RWPE1 (cell line): ENCODE measurements at regions not wholly inside any gene's neighbourhood (a gene's known extent, or its start where the extent isn't known, plus 50 kb on each side); places are given as distances from the start of the nearest gene placed in this dataset.

Experiments
- CTCF ChIA-PET: fragments of 350-600 bp; sonication (Branson Sonifier 250); formaldehyde crosslinking; extraction: SDS; loops from one replicate; lab custom pipeline; 2021; lab: Yijun Ruan, JAX
- POLR2A ChIA-PET: fragments of 400-600 bp; formaldehyde crosslinking; extraction: SDS; loops from one replicate; lab custom pipeline; 2020; ENCODE audit warnings: antibody characterized with exemption; ENCODE audit not compliant: low non-redundant PET; lab: Yijun Ruan, JAX
- DNase-seq: peaks from one replicate; pipeline ENCODE4 v3.0.0; 2012; ENCODE audit warnings: low spot score
- H3K27ac ChIP-seq: fragments of 450-650 bp; 2 replicates; pipeline ENCODE4 v1.5.1; 2017
- TF ChIP-seq, protein P1 (sequence below): fragments of 450-650 bp; conservative IDR thresholded peaks from 2 replicates; pipeline ENCODE4 v1.5.1; 2017; ENCODE audit warnings: low read depth, mild to moderate bottlenecking

DNA sequence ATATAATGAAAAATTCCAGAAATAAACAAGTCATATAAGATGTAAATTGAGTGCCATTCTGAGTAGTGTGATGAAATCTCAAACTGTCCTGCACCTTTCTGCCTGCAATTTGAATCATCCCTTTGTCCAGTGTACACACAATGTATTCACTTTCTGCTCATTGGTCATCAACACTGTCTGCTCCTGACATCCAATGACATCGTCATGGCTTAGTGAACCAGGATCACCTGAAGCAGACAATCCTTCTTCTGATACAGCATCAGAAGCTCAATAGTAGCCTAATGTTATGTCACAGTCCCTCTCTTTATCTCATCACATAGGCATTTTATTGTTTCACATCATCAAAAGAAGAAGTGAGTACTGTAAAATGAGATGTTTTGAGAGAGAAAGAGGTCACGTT, 366.3 kb downstream of the RFPL4B start:
- TF ChIP-seq, protein P1, sequence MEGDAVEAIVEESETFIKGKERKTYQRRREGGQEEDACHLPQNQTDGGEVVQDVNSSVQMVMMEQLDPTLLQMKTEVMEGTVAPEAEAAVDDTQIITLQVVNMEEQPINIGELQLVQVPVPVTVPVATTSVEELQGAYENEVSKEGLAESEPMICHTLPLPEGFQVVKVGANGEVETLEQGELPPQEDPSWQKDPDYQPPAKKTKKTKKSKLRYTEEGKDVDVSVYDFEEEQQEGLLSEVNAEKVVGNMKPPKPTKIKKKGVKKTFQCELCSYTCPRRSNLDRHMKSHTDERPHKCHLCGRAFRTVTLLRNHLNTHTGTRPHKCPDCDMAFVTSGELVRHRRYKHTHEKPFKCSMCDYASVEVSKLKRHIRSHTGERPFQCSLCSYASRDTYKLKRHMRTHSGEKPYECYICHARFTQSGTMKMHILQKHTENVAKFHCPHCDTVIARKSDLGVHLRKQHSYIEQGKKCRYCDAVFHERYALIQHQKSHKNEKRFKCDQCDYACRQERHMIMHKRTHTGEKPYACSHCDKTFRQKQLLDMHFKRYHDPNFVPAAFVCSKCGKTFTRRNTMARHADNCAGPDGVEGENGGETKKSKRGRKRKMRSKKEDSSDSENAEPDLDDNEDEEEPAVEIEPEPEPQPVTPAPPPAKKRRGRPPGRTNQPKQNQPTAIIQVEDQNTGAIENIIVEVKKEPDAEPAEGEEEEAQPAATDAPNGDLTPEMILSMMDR = no peak
- POLR2A ChIA-PET = no interaction called here
- CTCF ChIA-PET = no interaction called here
- DNase-seq = no peak
- no peak overlapping the region for H3K27ac ChIP-seq

DNA sequence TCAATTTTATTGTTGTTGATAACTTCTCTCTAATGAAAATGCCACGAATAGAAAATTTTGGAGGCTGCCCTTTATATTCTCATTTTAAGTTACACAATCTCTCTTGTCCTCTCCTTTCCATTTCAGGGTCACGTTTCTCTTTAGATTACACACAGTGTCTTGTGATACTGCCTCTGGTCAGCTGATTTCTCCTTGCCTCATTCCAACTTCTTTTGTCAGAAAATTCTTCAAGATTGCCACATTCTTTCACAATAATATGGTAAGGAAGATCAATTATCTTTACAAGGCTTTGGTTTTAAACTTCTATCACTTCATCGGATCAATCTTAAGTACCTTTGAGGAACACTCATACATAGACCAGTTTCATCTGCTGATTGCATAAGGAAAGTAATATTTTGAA, 370.3 kb downstream of the RFPL4B start:
- POLR2A ChIA-PET = no interaction called here
- H3K27ac ChIP-seq = no peak overlapping the region
- DNase-seq = no peak
- TF ChIP-seq, protein P1 = no peak
- CTCF ChIA-PET = interaction anchor here (0.7 kb wide), 1 partner anchor 144 kb away, joined by 3 read pairs; no protein-coding TSS in a partner anchor

DNA sequence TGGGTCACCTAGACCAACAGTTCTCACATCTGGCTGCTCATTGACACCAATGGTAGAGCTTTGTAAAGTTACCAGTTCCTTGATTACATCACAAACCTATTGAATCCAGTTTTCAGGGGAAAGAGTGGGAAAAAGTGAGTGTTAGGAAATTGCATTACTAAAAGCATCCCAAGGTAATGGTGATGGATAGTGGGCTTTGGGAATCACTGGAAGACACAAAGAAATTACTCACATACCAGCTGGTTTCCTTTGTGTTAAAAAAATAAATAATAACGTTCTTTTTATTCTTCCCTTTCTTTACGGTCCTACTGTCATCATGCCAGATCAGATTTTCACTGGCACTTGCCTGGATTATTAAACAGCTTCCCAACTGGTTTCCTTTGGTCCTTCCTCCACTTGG, 370.7 kb downstream of the RFPL4B start:
- H3K27ac ChIP-seq = no peak overlapping the region
- CTCF ChIA-PET = interaction anchor here (0.7 kb wide), 1 partner anchor 144 kb away, joined by 3 read pairs; no protein-coding TSS in a partner anchor
- DNase-seq = no peak
- POLR2A ChIA-PET = no interaction called here
- TF ChIP-seq, protein P1 = no peak

DNA sequence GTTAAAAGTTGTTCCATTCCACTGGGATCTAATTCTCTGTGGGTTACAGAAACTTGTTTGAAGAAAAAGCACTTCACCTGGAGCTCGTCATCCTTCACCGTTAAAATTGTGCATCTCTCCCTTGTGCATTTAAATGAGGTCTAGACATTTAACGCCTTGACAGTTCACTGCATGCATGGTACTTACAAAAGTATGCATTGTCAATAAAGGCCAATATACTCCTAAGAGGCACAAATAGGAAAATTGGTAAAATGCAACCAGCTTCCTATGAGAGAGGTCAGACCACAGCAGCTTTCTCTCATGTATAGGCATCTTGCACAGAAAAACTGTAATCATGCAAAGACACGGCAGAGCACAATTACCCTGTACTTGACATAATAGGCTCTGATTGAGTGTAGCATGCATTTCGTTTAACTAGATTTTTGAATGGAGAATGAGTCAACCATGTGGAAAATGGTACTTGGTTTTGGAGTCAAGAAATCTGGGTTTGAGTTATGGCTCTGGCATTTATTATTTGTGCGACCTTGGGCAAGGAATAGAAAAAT, 378.5 kb downstream of the RFPL4B start:
- H3K27ac ChIP-seq = no peak overlapping the region
- no peak for DNase-seq
- ChIA-PET POLR2A (no interaction called here), CTCF (no interaction called here)
- TF ChIP-seq, protein P1 = no peak

DNA sequence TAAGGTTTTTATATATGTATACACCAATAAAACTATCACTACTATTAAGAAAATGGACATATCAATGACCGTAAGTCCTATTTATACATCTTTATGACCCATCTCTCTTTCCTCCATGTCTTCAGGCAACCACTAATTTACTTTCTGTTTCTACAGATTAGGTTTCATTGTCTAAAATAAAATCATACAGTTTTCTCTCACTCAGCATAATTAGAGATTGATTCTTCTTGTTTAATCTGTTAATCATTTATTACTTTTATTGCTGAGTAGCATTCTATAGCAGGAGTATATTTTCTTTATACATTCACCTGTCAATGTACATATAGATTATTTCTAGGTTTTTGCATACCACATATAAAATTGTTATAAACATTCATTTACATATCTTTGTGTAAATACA, 388.0 kb downstream of the RFPL4B start:
- ChIA-PET CTCF (no interaction called here), POLR2A (no interaction called here)
- DNase-seq = no peak
- H3K27ac ChIP-seq = no peak overlapping the region
- TF ChIP-seq, protein P1 = no peak

DNA sequence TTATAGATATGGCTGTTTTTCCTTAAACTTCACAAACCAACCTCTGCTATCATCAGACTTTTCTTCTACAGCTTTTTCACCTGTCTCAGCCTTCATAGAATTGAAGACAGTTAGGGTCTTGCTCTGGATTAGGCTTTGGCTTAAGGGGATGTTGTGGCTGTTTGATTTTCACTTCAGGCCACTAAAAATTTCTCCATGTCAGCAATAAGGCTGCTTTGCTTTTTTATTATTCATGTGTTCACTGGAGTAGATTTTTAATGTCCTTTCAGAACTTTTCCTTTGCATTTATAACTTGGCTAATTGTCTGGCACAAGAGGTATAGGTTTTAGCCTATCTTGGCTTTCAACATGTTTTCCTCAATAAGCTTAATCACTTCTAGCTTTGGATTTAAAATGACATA, 392.6 kb downstream of the RFPL4B start:
- ChIA-PET POLR2A (no interaction called here), CTCF (no interaction called here)
- TF ChIP-seq, protein P1 = no peak
- DNase-seq = no peak
- H3K27ac ChIP-seq = no peak overlapping the region
